ENCODE measurements at regions not wholly inside any gene's neighbourhood (a gene's known extent, or its start where the extent isn't known, plus 50 kb on each side); places are given as distances from the start of the nearest gene placed in this dataset.

GRCh38 chr15:53233801-53234200 lies 443.7 kb upstream of the ONECUT1 start:
- intact Hi-C loops (cut with DNase I), result no loop called here
- TF ChIP-seq POLR2A (IDR thresholded peaks at IDR 0.05), result no peak
- TF ChIP-seq, protein P1, sequence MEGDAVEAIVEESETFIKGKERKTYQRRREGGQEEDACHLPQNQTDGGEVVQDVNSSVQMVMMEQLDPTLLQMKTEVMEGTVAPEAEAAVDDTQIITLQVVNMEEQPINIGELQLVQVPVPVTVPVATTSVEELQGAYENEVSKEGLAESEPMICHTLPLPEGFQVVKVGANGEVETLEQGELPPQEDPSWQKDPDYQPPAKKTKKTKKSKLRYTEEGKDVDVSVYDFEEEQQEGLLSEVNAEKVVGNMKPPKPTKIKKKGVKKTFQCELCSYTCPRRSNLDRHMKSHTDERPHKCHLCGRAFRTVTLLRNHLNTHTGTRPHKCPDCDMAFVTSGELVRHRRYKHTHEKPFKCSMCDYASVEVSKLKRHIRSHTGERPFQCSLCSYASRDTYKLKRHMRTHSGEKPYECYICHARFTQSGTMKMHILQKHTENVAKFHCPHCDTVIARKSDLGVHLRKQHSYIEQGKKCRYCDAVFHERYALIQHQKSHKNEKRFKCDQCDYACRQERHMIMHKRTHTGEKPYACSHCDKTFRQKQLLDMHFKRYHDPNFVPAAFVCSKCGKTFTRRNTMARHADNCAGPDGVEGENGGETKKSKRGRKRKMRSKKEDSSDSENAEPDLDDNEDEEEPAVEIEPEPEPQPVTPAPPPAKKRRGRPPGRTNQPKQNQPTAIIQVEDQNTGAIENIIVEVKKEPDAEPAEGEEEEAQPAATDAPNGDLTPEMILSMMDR (IDR thresholded peaks at IDR 0.05), result no peak
- Histone ChIP-seq H3K36me3 (replicated peaks in 1 of 2; ENCODE audit: insufficient read depth in 1 of 2, low read depth in 2 of 2) (no peaks in the 10 kb centered on the region), H3K27me3 (no peaks in the 10 kb centered on the region), H3K4me3 (no peak overlapping the region), H3K9me3 (no peaks in the 10 kb centered on the region), H3K27ac (no peak overlapping the region), H3K4me1 (no peaks in the 10 kb centered on the region)
- DNase-seq (no peak), ATAC-seq (no peak)
- WGBS, 2 donors, result 54 to 72% methylated on average over 2 of the region's 2 CpGs

DNA sequence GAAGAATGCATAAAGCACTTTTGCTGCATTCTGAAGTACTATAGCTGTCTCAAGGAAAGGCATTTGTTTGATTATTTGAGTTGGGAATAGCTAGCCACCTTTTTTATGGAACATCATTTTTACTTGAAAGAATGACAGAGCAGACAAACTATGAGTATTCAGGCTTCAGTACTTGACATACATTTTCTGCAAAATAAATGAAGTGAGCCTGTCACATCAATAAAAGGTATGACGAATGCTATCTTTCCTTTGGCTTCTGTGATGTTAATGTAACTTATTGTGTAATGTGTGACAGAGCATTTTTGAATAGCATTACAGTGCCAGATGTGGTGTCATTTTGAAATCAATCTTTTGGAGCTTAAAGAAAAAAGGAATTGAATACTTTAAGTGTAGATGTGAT lies 440.3 kb upstream of the ONECUT1 start:
- H3K4me3 ChIP-seq, result no peak overlapping the region
- no peak for ATAC-seq
- intact Hi-C loops (cut with DNase I), result no loop called here

DNA sequence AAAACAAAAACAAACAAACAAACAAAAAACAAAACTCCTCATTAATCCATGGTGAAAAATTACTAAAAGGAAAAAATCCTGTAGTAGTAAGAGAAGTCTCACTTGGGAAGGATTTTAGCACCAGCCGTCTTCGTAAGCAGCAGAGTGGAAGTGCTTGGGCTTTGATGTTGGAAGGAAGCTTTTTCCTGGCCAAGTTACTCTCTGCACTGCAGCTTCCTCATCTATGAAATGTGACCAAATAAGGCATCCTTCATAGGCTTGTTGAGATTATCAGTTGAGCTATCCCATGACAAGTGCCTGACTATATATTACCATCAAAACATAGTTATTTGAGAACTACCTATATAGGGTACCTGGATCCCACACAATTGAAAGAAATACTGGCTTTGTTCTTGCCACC lies 436.4 kb upstream of the ONECUT1 start:
- Histone ChIP-seq H3K4me1 (no peaks in the 10 kb centered on the region), H3K4me3 (no peak overlapping the region), H3K9me3 (no peaks in the 10 kb centered on the region), H3K27me3 (no peaks in the 10 kb centered on the region), H3K27ac (no peak overlapping the region), H3K36me3 (replicated peaks in 1 of 2; ENCODE audit: insufficient read depth in 1 of 2, low read depth in 2 of 2) (no peaks in the 10 kb centered on the region)
- 90 to 98% methylated on average over 2 of the region's 2 CpGs for WGBS, 2 donors
- TF ChIP-seq, protein P1 (IDR thresholded peaks at IDR 0.05), result no peak
- TF ChIP-seq POLR2A (IDR thresholded peaks at IDR 0.05), result no peak
- no peak for ATAC-seq
- DNase-seq, result no peak
- intact Hi-C loops (cut with DNase I), result no loop called here

More for the DNA sequence above, 440.3 kb upstream of the ONECUT1 start:
- H3K27me3 ChIP-seq, result no peaks in the 10 kb centered on the region
- no peaks in the 10 kb centered on the region for H3K4me1 ChIP-seq
- DNase-seq, result no peak
- no peaks in the 10 kb centered on the region for H3K36me3 ChIP-seq (replicated peaks in 1 of 2; ENCODE audit: insufficient read depth in 1 of 2, low read depth in 2 of 2)
- no peak overlapping the region for H3K27ac ChIP-seq
- 50 to 78% methylated on average over 1 of the region's 1 CpG for WGBS, 2 donors
- no peaks in the 10 kb centered on the region for H3K9me3 ChIP-seq
- TF ChIP-seq, protein P1 (IDR thresholded peaks at IDR 0.05), result no peak
- no peak for TF ChIP-seq POLR2A (IDR thresholded peaks at IDR 0.05)

- intact Hi-C loops (cut with DNase I), result no loop called here
- no peak for DNase-seq
- WGBS, 2 donors, result 62 to 81% methylated on average over 3 of the region's 3 CpGs
- ATAC-seq, result no peak
- Histone ChIP-seq H3K4me3 (no peak overlapping the region), H3K36me3 (replicated peaks in 1 of 2; ENCODE audit: insufficient read depth in 1 of 2, low read depth in 2 of 2) (no peaks in the 10 kb centered on the region), H3K27ac (no peak overlapping the region), H3K9me3 (no peaks in the 10 kb centered on the region), H3K4me1 (no peaks in the 10 kb centered on the region), H3K27me3 (no peaks in the 10 kb centered on the region)
- TF ChIP-seq, protein P1 (IDR thresholded peaks at IDR 0.05), result no peak
- no peak for TF ChIP-seq POLR2A (IDR thresholded peaks at IDR 0.05)
Measured at GRCh38 chr15:53225781-53226180, 435.6 kb upstream of the ONECUT1 start.

GRCh38 chr15:53224371-53224770 lies 434.2 kb upstream of the ONECUT1 start:
- no peak for TF ChIP-seq POLR2A (IDR thresholded peaks at IDR 0.05)
- TF ChIP-seq, protein P1 (IDR thresholded peaks at IDR 0.05), result no peak
- intact Hi-C loops (cut with DNase I), result no loop called here
- H3K4me3 ChIP-seq, result no peak overlapping the region
- no peaks in the 10 kb centered on the region for H3K4me1 ChIP-seq
- ATAC-seq (no peak), DNase-seq (no peak)
- no peak overlapping the region for H3K27ac ChIP-seq
- no peaks in the 10 kb centered on the region for H3K27me3 ChIP-seq
- H3K36me3 ChIP-seq (replicated peaks in 1 of 2; ENCODE audit: insufficient read depth in 1 of 2, low read depth in 2 of 2), result no peaks in the 10 kb centered on the region
- H3K9me3 ChIP-seq, result no peaks in the 10 kb centered on the region
